HCT116 (cell line): ENCODE measurements at regions not wholly inside any gene's neighbourhood (a gene's known extent, or its start where the extent isn't known, plus 50 kb on each side); places are given as distances from the start of the nearest gene placed in this dataset.

Experiments used
- ATAC-seq: fragments of 200-7000 bp; cut with Tn5 transposase; 2 replicates; pipeline ENCODE4 v1.9.1; 2020; ENCODE audit warnings: mild to moderate bottlenecking, moderate library complexity
- BruUV-seq: library from RNA; stranded (reverse); fragments of 400-500 nt; replicated peaks from 2 replicates; lab custom pipeline; 2021; lab: Mats Ljungman, UMichigan
- CTCF ChIA-PET: fragments of 300-600 bp; sonication (Branson Sonifier 250); formaldehyde crosslinking; loops from one replicate; lab custom pipeline; 2021; ENCODE audit warnings: antibody characterized with exemption; lab: Charles Lee
- POLR2A ChIA-PET: fragments of 300-600, 350-600 bp; sonication (Branson Sonifier 250); formaldehyde crosslinking; loops from one replicate; lab custom pipeline; 2021; ENCODE audit warnings: antibody characterized with exemption; lab: Charles Lee
- RAD21 ChIA-PET, 2 experiments: fragments of 300-600 bp; sonication (Branson Sonifier 250); formaldehyde crosslinking; loops; one replicate each; lab custom pipeline; 2023; ENCODE audit warnings: low total read pairs in 2 of 2; ENCODE audit not compliant: uncharacterized antibody in 2 of 2, unreplicated experiment in 2 of 2, low non-redundant PET in 1 of 2; lab: Charles Lee
- DNase-seq: peaks from one replicate; pipeline ENCODE4 v3.0.0-alpha.2; 2010; ENCODE audit warnings: low read depth, low spot score
- H2AFZ ChIP-seq: fragments of 200-600 bp; shearing (Covaris generic), sonication (generic); 2 replicates; pipeline ENCODE4 v1.6.1; 2017; ENCODE audit warnings: low read depth, mixed run types, mixed read lengths, antibody characterized with exemption, low read length; ENCODE audit not compliant: poor library complexity, severe bottlenecking
- H3K27ac ChIP-seq: 2 replicates; pipeline ENCODE4 v1.5.1; 2012; ENCODE audit warnings: low read depth, low read length
- H3K27me3 ChIP-seq: fragments of 200-600 bp; sonication (generic); 2 replicates; pipeline ENCODE4 v1.6.1; 2016; ENCODE audit warnings: mixed run types, low read length, mixed read lengths; ENCODE audit not compliant: insufficient read depth
- H3K36me3 ChIP-seq, 2 experiments: fragments of 200-500 bp in 1 of 2; fragments of 200-600 bp in 1 of 2; sonication (Bioruptor generic) in 1 of 2; sonication (generic) in 1 of 2; 2 replicates each; pipeline versions ENCODE4 v1.5.1 to v1.6.1; 2014 to 2016; ENCODE audit warnings: low read length in 2 of 2, inconsistent platforms in 1 of 2, mixed read lengths in 1 of 2, mixed run types in 1 of 2; ENCODE audit not compliant: insufficient read depth in 2 of 2, control insufficient read depth in 1 of 2
- H3K4me1 ChIP-seq, 2 experiments: fragments of 200-600 bp in 1 of 2; sonication (generic) in 1 of 2; 2 replicates each; pipeline versions ENCODE4 v1.5.1 to v1.6.1; 2012 to 2017; ENCODE audit warnings: low read length in 2 of 2, inconsistent platforms in 1 of 2, mild to moderate bottlenecking in 1 of 2, mixed read lengths in 1 of 2, mixed run types in 1 of 2, moderate library complexity in 1 of 2; ENCODE audit not compliant: insufficient read depth in 2 of 2, control insufficient read depth in 1 of 2
- H3K4me2 ChIP-seq: fragments of 200-600 bp; sonication (generic); 2 replicates; pipeline ENCODE4 v1.6.1; 2017; ENCODE audit warnings: mixed run types, low read length, mixed read lengths
- H3K4me3 ChIP-seq, 2 experiments: fragments of 200-600 bp in 1 of 2; sonication (generic) in 1 of 2; replicated peaks in 1 of 2; 2 replicates each; pipeline ENCODE4 v1.5.1; 2011 to 2016; ENCODE audit warnings: low read length in 2 of 2, control low read depth in 1 of 2, low read depth in 1 of 2, mild to moderate bottlenecking in 1 of 2, mixed read lengths in 1 of 2, mixed run types in 1 of 2
- H3K79me2 ChIP-seq: fragments of 200-600 bp; sonication (generic); 2 replicates; pipeline ENCODE4 v1.6.1; 2017; ENCODE audit warnings: mild to moderate bottlenecking, mixed run types, low read length, moderate library complexity, mixed read lengths; ENCODE audit not compliant: insufficient read depth
- H3K9ac ChIP-seq: fragments of 200-600 bp; sonication (generic); 2 replicates; pipeline ENCODE4 v1.6.1; 2016; ENCODE audit warnings: low read length, mixed read lengths
- H3K9me2 ChIP-seq: fragments of 200-600 bp; sonication (generic), shearing (Covaris generic); 2 replicates; pipeline ENCODE4 v1.6.1; 2017; ENCODE audit warnings: mixed run types, mild to moderate bottlenecking, moderate library complexity; ENCODE audit not compliant: insufficient read depth
- H3K9me3 ChIP-seq, 2 experiments: fragments of 200-500 bp in 1 of 2; fragments of 200-600 bp in 1 of 2; sonication (Bioruptor generic) in 1 of 2; sonication (generic) in 1 of 2; 2 replicates each; pipeline ENCODE4 v1.6.1; 2014 to 2017; ENCODE audit warnings: low read length in 2 of 2, mixed read lengths in 2 of 2, inconsistent platforms in 1 of 2, low read depth in 1 of 2, mild to moderate bottlenecking in 1 of 2, mixed run types in 1 of 2, moderate library complexity in 1 of 2; ENCODE audit not compliant: control insufficient read depth in 1 of 2, insufficient read depth in 1 of 2
- H4K20me1 ChIP-seq: fragments of 200-600 bp; sonication (generic), shearing (Covaris generic); 2 replicates; pipeline ENCODE4 v1.6.1; 2017; ENCODE audit warnings: mixed run types, mild to moderate bottlenecking, moderate library complexity; ENCODE audit not compliant: insufficient read depth
- CBX3 ChIP-seq: IDR thresholded peaks from 2 replicates; pipeline ENCODE4 v1.6.1; 2012; ENCODE audit warnings: low read depth
- CEBPB ChIP-seq: IDR thresholded peaks from 2 replicates; pipeline ENCODE4 v1.6.1; 2012; ENCODE audit warnings: low read depth
- ELF1 ChIP-seq: IDR thresholded peaks from 2 replicates; pipeline ENCODE4 v1.6.1; 2012; ENCODE audit warnings: low read depth, borderline replicate concordance
- FOSL1 ChIP-seq: IDR thresholded peaks from 2 replicates; pipeline ENCODE4 v1.6.1; 2012; ENCODE audit warnings: low read depth
- JUND ChIP-seq: IDR thresholded peaks from 2 replicates; pipeline ENCODE4 v1.6.1; 2012
- POLR2AphosphoS5 ChIP-seq: IDR thresholded peaks from 2 replicates; pipeline ENCODE4 v1.6.1; 2011; ENCODE audit warnings: mild to moderate bottlenecking, low read depth, low read length, moderate library complexity
- RAD21 ChIP-seq: IDR thresholded peaks from 2 replicates; pipeline ENCODE4 v1.6.1; 2012; ENCODE audit warnings: low read depth, mild to moderate bottlenecking
- SIN3A ChIP-seq: IDR thresholded peaks from 2 replicates; pipeline ENCODE4 v1.6.1; 2012; ENCODE audit warnings: low read depth
- SP1 ChIP-seq: IDR thresholded peaks from 2 replicates; pipeline ENCODE4 v1.6.1; 2012; ENCODE audit warnings: low read depth
- YY1 ChIP-seq: IDR thresholded peaks from 2 replicates; pipeline ENCODE4 v1.6.1; 2011; ENCODE audit warnings: low read length, low read depth, moderate library complexity, mild to moderate bottlenecking; ENCODE audit not compliant: insufficient replicate concordance; ENCODE audit errors: extremely low read depth
- ZNF274 ChIP-seq: fragments of 200-500 bp; sonication (Bioruptor generic); IDR thresholded peaks from 2 replicates; pipeline ENCODE4 v1.6.1; 2014; ENCODE audit warnings: mild to moderate bottlenecking, low read depth, low read length, inconsistent platforms
- intact Hi-C: fragments of 100-400 bp; cut with micrococcal nuclease; formaldehyde crosslinking; loops from 2 replicates; pipeline ENCODE4 v1.10.0; 2022
- TF ChIP-seq, protein P1 (sequence below): IDR thresholded peaks from 2 replicates; pipeline ENCODE4 v1.6.1; 2012
- TF ChIP-seq, protein P2 (sequence below): IDR thresholded peaks from 2 replicates; pipeline ENCODE4 v1.6.1; 2012; ENCODE audit warnings: low read depth
- TF ChIP-seq, protein P3 (sequence below): IDR thresholded peaks from 2 replicates; pipeline ENCODE4 v1.6.1; 2011; ENCODE audit warnings: mild to moderate bottlenecking, low read length, moderate library complexity; ENCODE audit not compliant: insufficient replicate concordance; ENCODE audit errors: extremely low read depth
- TF ChIP-seq, protein P4 (sequence below): IDR thresholded peaks from 2 replicates; pipeline ENCODE4 v1.6.1; 2012

DNA sequence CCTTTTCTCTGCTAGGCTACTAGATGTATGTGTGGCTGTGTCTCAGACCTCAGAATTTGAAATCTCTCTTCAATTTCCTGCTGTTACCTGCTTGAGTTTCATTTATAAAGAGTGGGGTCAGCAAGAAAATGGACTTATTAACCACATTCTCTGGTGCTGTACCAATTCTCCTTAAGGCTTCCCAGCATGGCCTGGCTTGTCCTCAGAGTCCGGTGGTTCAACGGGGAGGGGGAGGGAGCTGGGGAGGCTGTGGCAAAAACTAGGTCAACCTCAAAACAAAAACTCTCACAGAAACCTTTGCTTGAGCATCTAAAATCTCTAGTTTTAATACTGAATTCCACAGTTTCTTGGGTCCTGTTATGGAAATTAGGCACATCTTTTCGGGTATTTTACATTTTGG is 389.1 kb upstream of the COBL start:
- ATAC-seq = no peak
- Histone ChIP-seq H3K4me1 (no peaks in the 10 kb centered on the region), H3K27ac (no peak overlapping the region), H2AFZ (no peak overlapping the region), H4K20me1 (no peaks in the 10 kb centered on the region), H3K9ac (no peak overlapping the region)
- CTCF ChIA-PET = no interaction called here
- no peak for TF ChIP-seq SIN3A
- no peak for TF ChIP-seq ZNF274
- TF ChIP-seq, protein P1, sequence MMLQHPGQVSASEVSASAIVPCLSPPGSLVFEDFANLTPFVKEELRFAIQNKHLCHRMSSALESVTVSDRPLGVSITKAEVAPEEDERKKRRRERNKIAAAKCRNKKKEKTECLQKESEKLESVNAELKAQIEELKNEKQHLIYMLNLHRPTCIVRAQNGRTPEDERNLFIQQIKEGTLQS = no peak
- no peak for TF ChIP-seq CEBPB
- TF ChIP-seq, protein P2, sequence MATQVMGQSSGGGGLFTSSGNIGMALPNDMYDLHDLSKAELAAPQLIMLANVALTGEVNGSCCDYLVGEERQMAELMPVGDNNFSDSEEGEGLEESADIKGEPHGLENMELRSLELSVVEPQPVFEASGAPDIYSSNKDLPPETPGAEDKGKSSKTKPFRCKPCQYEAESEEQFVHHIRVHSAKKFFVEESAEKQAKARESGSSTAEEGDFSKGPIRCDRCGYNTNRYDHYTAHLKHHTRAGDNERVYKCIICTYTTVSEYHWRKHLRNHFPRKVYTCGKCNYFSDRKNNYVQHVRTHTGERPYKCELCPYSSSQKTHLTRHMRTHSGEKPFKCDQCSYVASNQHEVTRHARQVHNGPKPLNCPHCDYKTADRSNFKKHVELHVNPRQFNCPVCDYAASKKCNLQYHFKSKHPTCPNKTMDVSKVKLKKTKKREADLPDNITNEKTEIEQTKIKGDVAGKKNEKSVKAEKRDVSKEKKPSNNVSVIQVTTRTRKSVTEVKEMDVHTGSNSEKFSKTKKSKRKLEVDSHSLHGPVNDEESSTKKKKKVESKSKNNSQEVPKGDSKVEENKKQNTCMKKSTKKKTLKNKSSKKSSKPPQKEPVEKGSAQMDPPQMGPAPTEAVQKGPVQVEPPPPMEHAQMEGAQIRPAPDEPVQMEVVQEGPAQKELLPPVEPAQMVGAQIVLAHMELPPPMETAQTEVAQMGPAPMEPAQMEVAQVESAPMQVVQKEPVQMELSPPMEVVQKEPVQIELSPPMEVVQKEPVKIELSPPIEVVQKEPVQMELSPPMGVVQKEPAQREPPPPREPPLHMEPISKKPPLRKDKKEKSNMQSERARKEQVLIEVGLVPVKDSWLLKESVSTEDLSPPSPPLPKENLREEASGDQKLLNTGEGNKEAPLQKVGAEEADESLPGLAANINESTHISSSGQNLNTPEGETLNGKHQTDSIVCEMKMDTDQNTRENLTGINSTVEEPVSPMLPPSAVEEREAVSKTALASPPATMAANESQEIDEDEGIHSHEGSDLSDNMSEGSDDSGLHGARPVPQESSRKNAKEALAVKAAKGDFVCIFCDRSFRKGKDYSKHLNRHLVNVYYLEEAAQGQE = no peak
- TF ChIP-seq CBX3 = no peak
- TF ChIP-seq SP1 = no peak
- no peak for TF ChIP-seq JUND
- TF ChIP-seq POLR2AphosphoS5 = no peak
- TF ChIP-seq YY1 = no peak
- no peak for TF ChIP-seq ELF1
- TF ChIP-seq RAD21 = no peak
- no peak for TF ChIP-seq FOSL1
- TF ChIP-seq, protein P3, sequence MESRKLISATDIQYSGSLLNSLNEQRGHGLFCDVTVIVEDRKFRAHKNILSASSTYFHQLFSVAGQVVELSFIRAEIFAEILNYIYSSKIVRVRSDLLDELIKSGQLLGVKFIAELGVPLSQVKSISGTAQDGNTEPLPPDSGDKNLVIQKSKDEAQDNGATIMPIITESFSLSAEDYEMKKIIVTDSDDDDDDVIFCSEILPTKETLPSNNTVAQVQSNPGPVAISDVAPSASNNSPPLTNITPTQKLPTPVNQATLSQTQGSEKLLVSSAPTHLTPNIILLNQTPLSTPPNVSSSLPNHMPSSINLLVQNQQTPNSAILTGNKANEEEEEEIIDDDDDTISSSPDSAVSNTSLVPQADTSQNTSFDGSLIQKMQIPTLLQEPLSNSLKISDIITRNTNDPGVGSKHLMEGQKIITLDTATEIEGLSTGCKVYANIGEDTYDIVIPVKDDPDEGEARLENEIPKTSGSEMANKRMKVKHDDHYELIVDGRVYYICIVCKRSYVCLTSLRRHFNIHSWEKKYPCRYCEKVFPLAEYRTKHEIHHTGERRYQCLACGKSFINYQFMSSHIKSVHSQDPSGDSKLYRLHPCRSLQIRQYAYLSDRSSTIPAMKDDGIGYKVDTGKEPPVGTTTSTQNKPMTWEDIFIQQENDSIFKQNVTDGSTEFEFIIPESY = no peak
- TF ChIP-seq, protein P4, sequence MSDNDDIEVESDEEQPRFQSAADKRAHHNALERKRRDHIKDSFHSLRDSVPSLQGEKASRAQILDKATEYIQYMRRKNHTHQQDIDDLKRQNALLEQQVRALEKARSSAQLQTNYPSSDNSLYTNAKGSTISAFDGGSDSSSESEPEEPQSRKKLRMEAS = no peak
- TF ChIP-seq, all 23 proteins: peak for 0
- Histone ChIP-seq H3K79me2 (no peaks in the 10 kb centered on the region), H3K27me3 (no peaks in the 10 kb centered on the region), H3K4me2 (no peak overlapping the region), H3K4me3 (no peak overlapping the region), H3K36me3 (no peaks in the 10 kb centered on the region), H3K9me3 (0 out of 4 replicates have a peak, but pooled peaks cover 0 to 3% of the 10 kb centered on the region in 2 experiments), H3K9me2 (no peaks in the 10 kb centered on the region)
- intact Hi-C loops = no loop called here
- ChIA-PET POLR2A (no interaction called here), RAD21 (no interaction called here)
- DNase-seq = no peak
- no TSS peak for BruUV-seq
